Fibroblast of skin of abdomen (primary cell): ENCODE measurements at regions not wholly inside any gene's neighbourhood (a gene's known extent, or its start where the extent isn't known, plus 50 kb on each side); places are given as distances from the start of the nearest gene placed in this dataset.

Experiments used
- DNase-seq: peaks from one replicate; pipeline ENCODE4 v3.0.0-alpha.2; 2013

DNA sequence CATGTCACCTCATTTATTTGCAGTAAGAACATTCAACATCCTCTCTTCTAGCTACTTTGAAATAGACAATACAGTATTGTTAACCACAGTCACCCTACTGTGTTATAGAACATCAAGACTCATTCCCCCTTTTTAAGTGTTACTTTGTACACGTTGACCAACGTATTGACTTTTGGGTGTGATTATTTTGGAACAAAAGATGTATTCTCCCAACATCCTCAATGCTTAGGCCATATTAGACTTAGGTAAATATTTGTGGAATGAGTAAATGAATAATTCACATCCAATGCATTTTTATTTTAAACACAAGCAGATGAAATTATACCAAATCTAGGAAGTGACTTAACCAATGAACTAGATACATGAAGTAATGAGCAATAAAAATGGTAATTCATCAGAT, 296.6 kb downstream of the CHRM3 start:
- no peak for DNase-seq

DNA sequence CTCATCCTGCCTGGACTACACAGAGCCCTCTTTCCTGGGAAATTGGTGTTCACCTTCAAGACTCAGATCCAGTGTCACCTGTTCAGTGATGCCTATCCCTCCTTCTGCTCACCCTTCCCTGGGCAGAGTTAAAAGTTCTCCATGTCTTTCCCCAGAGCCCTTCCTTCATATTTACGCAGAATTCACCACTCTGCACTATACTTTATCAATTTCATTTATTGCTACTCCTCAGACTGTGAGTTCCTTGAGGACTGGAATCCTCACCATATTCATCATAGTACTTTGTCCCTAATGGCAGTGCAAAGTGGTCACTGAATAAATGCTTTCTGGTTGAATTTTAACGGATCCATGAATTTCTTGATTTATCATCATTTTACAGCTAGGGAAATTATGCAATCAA, 300.0 kb downstream of the CHRM3 start:
- DNase-seq = no peak

GRCh38 chr1:239696317-239696716, 309.9 kb downstream of the CHRM3 start:
- no peak for DNase-seq

DNA sequence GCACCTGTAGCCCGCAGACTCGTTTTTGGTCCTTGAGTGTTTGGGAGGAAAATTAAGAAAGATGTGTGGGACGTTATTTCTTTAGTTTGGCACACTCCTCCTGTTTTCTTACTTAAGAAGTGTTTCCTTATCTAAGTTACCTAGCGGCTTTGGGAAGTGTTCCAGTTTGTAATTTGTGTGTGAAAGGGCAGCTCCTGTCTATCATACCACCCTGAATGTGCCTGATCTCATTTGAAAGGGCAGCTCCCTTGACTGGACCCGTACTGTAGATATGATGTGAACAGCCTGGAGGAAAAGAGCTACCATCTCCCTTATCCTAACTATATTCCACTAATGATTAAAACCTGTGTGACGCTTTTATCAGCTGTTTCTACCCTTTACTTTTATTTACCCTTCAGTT, 314.3 kb downstream of the CHRM3 start:
- DNase-seq = no peak

DNA sequence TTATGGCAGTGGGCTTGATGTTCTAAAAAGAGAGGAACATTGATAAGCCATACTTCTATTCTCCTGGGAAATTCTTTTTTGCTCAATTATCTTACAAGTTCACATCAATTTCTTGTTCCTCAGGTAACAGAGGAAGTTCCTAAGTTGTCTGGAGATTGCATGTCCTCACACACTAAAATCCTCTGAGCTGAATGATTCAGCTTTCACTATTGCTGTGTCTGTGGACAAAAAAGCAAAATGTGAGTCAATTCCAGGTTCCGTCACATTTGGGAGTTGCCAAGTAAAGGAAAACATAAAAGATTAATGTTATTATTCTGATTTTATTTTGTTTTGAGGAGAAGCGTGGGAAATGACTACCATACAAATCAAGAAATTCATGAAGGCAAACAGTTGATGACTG, 316.7 kb downstream of the CHRM3 start:
- no peak for DNase-seq

GRCh38 chr1:239706245-239706892, 320.0 kb downstream of the CHRM3 start:
- DNase-seq = no peak

GRCh38 chr1:239707615-239708014, 321.2 kb downstream of the CHRM3 start:
- DNase-seq = no peak

GRCh38 chr1:239708622-239709021, 322.3 kb downstream of the CHRM3 start:
- no peak for DNase-seq

- DNase-seq = no peak
These were observed 325.4 kb downstream of the CHRM3 start for GRCh38 chr1:239711768-239712167.

DNA sequence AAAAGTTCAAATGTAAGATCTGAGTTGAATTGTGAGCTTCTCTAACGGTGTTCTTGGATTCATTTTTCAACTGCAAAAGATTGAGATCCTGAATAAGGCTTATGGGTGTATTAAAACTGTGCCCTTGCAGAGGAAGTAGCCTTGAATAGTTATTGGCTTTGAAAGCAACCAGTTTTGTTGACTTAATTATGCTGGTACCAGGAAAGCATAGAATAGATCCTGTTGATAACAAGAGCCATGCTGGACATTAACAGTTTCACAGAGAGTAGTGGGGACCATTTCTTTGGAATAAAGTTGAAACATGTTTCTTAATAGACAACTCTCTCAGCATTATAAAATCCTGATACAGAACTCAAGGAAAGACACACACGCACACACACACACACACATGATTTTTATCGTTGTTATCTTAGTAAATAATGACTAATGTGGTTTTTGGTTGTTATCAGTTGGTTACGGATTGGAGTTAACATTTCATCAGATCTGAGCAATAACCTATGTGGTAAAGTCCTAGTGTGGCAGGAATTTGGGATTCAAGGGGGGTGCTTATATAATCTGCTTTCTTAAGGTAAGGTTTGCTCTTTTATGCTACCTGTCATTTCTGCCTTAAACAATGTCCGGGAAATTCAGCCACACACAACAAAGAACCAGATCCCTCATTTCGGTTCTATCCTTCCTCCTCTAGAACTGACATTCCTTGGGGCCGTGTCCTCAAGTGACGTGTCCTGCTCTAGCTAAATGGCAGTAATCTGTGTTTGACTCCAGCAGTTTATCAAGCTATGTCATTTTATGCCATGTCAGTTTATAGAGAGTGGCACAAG, 330.9 kb downstream of the CHRM3 start:
- no peak for DNase-seq

GRCh38 chr1:239717918-239718184, 331.5 kb downstream of the CHRM3 start:
- no peak for DNase-seq

GRCh38 chr1:239718571-239718970, 332.2 kb downstream of the CHRM3 start:
- DNase-seq = no peak

DNA sequence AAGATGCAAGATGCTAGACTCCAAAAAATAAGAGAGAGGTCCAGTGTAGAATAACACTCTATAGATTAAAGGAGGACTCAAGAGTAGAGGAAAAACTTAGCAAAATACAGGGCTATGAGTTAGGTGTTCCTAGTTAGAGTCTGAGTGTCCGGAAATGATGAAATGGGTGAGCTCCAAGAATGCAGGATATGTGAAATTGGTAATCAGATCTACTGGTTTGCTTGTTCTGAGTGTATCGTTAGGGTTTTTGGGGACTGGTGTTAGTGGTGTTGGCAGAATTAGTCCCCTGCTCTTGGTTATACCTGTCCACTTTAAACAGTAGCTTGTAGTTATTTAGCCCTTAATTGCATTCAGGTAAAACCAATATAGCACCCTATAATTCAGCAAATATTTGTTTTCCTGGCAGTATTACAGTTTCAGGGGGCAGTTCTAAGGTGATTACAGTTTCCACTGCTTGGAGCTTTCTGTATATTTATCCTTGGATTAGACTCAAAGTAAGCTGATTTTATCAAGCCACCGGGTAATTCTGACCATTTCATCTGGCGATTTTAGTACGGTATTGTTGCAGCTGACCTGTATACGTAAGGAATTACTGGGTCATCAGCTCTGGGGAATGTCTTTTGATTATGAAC, 332.7 kb downstream of the CHRM3 start:
- DNase-seq = no peak

DNA sequence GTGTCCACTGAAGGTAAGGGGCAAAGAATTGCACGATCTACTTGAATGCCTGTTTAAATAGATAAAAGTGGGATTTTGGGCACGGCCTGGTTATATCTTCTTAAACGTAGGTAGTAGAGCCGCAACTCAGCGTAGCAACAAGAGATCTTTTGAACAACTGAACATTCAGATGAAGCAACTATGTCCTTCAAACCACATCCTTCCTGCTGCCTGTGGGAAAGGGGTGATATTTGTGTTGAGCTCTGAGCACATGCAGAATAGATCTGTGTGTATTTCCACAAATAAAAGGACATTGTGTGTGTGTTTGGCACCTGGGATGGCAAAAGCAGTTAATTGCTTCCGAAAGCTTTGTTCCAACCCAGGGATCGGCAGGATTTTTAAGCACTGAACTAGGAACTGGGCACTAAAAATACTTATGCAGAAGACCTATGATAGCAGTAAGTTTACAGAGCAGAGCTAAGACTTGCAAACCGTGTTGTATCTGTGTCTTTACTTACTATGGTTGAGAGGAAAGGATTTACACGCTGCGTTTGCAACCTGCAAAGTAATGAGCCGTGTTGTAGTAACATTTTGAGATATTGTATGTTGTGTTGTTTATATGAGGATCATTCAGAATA, 333.4 kb downstream of the CHRM3 start:
- no peak for DNase-seq

- no peak for DNase-seq
These were observed 335.7 kb downstream of the CHRM3 start for GRCh38 chr1:239722035-239722434.

DNA sequence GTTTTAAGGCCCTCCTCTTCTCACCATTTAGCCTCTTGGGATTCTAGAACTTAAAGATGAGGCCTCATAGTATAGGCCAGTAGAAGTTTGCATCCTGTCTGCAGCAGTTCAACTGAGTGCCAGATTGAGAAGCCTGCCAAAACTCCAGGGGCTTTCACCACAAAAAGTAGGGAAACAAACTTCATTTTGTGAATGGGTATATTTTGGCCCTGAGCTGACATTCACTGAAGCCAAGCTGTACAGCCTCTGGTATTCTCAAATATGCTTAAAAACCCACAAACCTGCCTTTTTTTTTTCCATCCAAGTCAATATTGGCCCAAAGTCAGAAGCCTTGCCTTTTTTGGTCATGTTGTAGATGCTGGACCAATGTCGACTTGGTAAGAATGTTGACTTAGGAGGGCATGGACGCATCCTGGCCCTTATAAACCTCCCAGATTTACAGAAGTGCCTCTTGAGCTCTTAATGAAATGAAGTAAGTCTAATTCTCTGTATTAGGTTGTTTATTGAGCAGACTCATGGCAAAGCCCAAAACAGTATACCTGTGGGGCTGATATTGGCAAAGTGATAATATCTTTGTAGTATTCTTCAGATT, 337.5 kb downstream of the CHRM3 start:
- peak; percentile 9 for DNase-seq

DNA sequence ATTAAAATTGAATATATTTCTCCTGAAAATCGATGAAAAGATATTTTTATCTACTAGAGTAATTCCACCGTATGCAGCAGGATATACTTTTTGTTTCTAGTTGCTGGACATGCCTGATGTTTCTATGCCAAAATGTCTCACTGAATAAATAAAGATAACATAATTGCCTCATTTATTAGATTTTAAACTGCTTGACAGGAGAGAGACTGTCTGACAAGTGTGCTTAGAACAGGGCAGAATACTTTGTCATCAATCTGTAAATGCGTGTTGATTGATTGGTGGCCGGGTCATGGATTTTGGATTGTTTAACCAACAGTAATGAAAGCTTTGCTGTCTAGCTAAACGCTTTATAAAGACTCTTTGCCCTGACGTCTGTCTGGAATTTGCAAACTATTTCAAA, 339.0 kb downstream of the CHRM3 start:
- no peak for DNase-seq

DNA sequence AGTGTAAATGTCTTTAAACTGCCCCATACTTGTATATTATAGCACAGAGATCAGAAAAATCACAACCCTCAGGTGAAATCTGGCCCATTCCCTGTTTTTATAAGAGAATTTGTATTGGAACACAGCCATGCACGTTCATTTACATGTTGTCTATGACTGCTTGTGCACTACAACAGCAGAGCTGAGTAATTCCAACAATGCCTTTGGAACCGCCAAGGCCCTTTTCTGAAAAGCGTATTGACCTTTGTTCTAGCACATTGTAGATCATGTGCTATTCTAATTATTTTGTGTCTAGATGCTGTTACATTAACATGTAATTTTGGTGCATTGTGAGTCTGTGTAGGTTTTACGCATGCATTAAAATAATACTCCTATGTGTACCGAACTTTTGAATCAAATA, 339.6 kb downstream of the CHRM3 start:
- no peak for DNase-seq

GRCh38 chr1:239730378-239730777, 344.0 kb downstream of the CHRM3 start:
- no peak for DNase-seq

DNA sequence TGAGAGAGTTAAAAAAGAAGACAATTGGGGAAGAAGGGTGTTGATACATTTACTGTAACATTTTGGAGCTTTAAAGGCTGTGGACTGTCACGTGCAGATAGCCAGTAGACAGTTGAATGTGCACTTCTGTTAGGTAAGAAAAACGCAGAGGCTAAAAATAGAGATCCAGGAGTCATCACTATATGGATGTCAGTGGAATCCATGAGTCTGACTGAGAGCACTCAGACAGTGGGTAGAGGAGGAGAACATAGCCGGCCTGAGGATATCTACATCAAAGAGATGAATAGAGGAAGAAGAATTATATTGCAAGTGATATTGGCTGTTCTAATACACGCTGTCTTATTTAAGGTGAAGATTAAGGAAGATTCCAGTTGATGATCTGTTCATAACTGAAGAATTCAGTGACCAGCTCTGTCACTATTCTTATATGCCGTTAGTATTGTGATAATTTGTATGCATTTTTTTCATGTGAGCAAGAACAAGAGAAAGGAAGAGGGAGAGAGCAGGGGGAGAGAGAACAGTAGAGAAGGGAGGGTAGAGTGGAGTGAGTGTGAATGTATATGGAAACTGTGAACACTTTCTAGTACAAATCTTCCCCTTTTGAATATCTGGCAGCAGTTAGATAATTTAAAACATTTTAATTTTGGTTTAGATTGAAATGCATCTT, 344.8 kb downstream of the CHRM3 start:
- DNase-seq = peak; percentile 56

DNA sequence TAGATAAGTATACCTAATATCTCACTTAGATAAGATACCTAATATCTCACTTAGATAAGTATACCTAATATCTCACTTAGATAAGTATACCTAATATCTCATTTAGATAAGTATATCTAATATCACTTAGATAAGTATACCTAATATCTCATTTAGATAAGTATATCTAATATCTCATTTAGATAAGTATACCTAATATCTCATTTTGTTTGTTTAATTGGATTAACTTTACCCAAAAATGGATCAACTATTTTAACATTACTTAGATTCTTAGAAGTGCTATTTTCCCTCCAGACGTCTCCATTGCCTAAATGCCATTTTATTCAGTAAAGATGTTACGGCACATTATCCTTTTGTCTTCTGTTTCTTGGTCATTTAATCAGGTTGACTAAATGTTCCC, 346.4 kb downstream of the CHRM3 start:
- no peak for DNase-seq

DNA sequence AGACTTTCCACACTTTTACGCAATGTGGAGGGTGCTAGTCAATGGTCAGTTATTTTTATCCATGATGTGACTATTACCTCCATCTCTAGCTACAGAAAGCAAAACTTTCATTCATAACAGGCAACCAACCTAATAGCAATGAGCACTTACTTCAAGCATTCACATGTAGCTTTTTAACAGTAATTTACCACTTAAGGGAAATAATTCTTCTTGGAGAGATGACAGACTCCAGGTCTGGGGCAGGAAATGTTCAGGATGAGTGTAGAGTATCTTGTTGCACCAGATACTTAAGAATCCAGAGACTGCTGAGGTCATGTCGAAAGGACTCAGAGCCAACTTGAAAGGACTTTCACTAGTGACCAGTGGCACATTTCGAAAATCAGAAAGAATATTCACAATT, 347.6 kb downstream of the CHRM3 start:
- DNase-seq = peak; percentile 65

DNA sequence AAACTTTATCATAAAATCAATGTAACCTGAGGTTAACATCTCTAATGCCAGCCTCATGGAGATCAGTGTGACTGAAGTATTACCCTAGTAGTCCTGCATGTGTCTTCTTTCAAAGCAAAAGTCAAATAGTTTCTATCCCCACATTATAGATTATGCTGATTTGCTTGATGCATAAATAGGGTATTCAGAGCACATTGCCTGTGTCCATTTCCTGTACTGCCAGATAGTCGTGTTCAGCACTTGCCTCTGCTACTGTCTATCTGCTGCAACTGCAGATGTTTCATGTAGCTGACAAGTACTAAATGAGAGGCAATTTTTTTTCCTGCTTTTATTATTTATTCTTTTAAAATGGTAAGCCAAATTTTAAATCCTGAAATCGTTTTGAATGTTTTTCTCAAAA, 348.7 kb downstream of the CHRM3 start:
- no peak for DNase-seq
